ENCODE measurements at regions not wholly inside any gene's neighbourhood (a gene's known extent, or its start where the extent isn't known, plus 50 kb on each side); places are given as distances from the start of the nearest gene placed in this dataset.

GRCh38 chr5:91449083-91449482 is 66.0 kb upstream of the ARRDC3 start:
- no peak for TF ChIP-seq CTCF (IDR thresholded peaks at IDR 0.05; ENCODE audit: insufficient read depth, low read length)
- TF ChIP-seq POLR2AphosphoS5 (IDR thresholded peaks at IDR 0.05; ENCODE audit: low read depth): no peak

All from HL-60 (cell line).